Keratinocyte (primary cell): ENCODE measurements at regions not wholly inside any gene's neighbourhood (a gene's known extent, or its start where the extent isn't known, plus 50 kb on each side); places are given as distances from the start of the nearest gene placed in this dataset.
"Not testable (repeated sequence)": the region's sequence is repeated elsewhere in the genome, so short reads cannot be mapped to it uniquely, and the experiment has no call there.

Experiments
- CTCF ChIP-seq, 3 experiments: IDR thresholded peaks in 1 of 3; conservative IDR thresholded peaks in 1 of 3; optimal IDR thresholded peaks in 1 of 3; 2 replicates in 2 of 3; 3 replicates in 1 of 3; pipeline versions ENCODE3 to v1.5.1; 2011; ENCODE audit warnings: low read length in 3 of 3, mild to moderate bottlenecking in 3 of 3, moderate library complexity in 2 of 3, control low read depth in 1 of 3, inconsistent platforms in 1 of 3; ENCODE audit not compliant: insufficient read depth in 2 of 3; ENCODE audit errors: extremely low read depth in 1 of 3
- EZH2 ChIP-seq: IDR thresholded peaks from one replicate; pipeline ENCODE4 v1.6.1; 2012; ENCODE audit warnings: inconsistent platforms, mild to moderate bottlenecking, low read length, moderate library complexity

- TF ChIP-seq CTCF (optimal IDR thresholded peaks at IDR 0.05 in 1 of 3, IDR thresholded peaks at IDR 0.05 in 1 of 3, conservative IDR thresholded peaks at IDR 0.05 in 1 of 3; ENCODE audit: extremely low read depth in 1 of 3, insufficient read depth in 2 of 3, low read length in 3 of 3); EZH2: not testable (repeated sequence)
Observed at GRCh38 chr15:20612796-20613195, 71.2 kb upstream of the GOLGA6L6 start.
